ENCODE measurements at regions not wholly inside any gene's neighbourhood (a gene's known extent, or its start where the extent isn't known, plus 50 kb on each side); places are given as distances from the start of the nearest gene placed in this dataset.

DNA sequence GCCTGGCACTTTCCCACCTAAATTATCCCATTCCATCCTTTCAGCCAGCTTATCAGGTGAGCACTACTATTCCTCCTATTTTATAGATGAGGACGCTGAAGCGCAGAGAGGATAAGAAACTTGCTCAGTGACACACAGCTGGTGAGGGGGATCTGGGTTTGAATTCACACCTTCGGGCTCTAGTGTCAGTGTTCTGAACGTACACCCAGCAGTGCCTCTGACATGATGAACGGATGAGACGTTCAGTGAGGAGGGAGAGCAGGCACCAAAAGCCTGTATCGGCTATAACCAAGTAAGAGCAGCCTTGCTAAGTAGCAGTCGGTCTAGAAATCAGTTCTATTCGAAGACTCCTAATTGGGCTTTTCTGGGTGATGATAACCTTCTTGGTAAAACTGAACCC is 167.0 kb downstream of the ASB1 start:
- TF ChIP-seq REST (IDR thresholded peaks at IDR 0.05; ENCODE audit: low read depth): no peak
- TF ChIP-seq TAF1 (IDR thresholded peaks at IDR 0.05; ENCODE audit: low read depth): no peak
- TF ChIP-seq CREB1 (IDR thresholded peaks at IDR 0.05; ENCODE audit: low read depth): no peak
- no peak for TF ChIP-seq ZBTB7A (IDR thresholded peaks at IDR 0.05; ENCODE audit: low read depth)
- no peak for TF ChIP-seq EGR1 (IDR thresholded peaks at IDR 0.05)
- no peak for TF ChIP-seq CEBPB (IDR thresholded peaks at IDR 0.05)
- no peak for TF ChIP-seq FOXM1 (IDR thresholded peaks at IDR 0.05; ENCODE audit: borderline replicate concordance, low read depth)
- no peak for TF ChIP-seq YY1 (IDR thresholded peaks at IDR 0.05; ENCODE audit: low read depth)
- no peak for TF ChIP-seq EP300 (IDR thresholded peaks at IDR 0.05; ENCODE audit: borderline replicate concordance)
- TF ChIP-seq NFIC (IDR thresholded peaks at IDR 0.05): no peak
- no peak for TF ChIP-seq RAD21 (IDR thresholded peaks at IDR 0.05; ENCODE audit: low read depth)

All from Ishikawa (cell line).